Body of pancreas (tissue), 4 donors: ENCODE measurements at regions not wholly inside any gene's neighbourhood (a gene's known extent, or its start where the extent isn't known, plus 50 kb on each side); places are given as distances from the start of the nearest gene placed in this dataset.

Source experiments
- POLR2A ChIP-seq, 3 donors: fragments of 450-650 bp; IDR thresholded peaks; one replicate each; pipeline ENCODE4 v1.6.1; 2016; ENCODE audit warnings: antibody characterized with exemption in 3 of 3, mild to moderate bottlenecking in 2 of 3
- TF ChIP-seq, protein P1 (sequence below), 7 experiments: fragments of 450-650 bp in 4 of 7; fragments of 200-600 bp in 3 of 7; sonication (generic) in 3 of 7; IDR thresholded peaks; one replicate each; pipeline ENCODE4 v1.5.1; 2016 to 2019; ENCODE audit warnings: antibody characterized with exemption in 7 of 7

- TF ChIP-seq POLR2A (IDR thresholded peaks at IDR 0.05), result no peak
- TF ChIP-seq, protein P1, sequence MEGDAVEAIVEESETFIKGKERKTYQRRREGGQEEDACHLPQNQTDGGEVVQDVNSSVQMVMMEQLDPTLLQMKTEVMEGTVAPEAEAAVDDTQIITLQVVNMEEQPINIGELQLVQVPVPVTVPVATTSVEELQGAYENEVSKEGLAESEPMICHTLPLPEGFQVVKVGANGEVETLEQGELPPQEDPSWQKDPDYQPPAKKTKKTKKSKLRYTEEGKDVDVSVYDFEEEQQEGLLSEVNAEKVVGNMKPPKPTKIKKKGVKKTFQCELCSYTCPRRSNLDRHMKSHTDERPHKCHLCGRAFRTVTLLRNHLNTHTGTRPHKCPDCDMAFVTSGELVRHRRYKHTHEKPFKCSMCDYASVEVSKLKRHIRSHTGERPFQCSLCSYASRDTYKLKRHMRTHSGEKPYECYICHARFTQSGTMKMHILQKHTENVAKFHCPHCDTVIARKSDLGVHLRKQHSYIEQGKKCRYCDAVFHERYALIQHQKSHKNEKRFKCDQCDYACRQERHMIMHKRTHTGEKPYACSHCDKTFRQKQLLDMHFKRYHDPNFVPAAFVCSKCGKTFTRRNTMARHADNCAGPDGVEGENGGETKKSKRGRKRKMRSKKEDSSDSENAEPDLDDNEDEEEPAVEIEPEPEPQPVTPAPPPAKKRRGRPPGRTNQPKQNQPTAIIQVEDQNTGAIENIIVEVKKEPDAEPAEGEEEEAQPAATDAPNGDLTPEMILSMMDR (IDR thresholded peaks at IDR 0.05), result no peak
Measured at GRCh38 chr1:36708587-36708986, 225.9 kb upstream of the CSF3R start.
